ENCODE measurements at regions not wholly inside any gene's neighbourhood (a gene's known extent, or its start where the extent isn't known, plus 50 kb on each side); places are given as distances from the start of the nearest gene placed in this dataset.

DNA sequence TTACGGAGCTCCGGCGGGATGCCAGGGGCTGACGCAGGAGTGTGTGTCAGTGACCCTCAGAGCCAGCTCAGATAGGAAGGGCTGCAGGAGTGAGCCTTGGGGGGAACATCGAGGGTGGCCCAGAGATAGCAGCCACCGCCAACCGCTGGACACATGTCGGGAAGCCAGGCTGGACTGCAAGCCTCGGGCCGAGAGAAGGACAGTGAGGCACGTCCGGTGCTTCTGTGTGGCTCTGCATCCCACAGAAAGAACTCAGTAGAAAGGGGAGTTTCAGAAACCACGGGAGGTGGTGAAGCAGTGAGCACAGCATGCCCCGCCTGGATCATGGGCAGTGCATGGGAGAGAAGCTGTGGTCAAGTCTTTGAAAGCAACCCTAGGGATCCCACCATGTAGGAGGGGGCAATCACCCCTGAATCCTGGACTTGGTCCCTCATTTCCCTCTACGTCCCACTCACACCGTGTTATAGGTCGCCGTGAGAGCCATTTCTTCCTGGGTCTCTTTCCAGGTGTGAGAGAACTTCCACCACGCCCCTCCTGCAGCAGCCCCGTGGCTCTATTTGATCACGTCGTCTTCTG is 383.7 kb upstream of the CDH4 start:
- Histone ChIP-seq H3K9me3 (no peaks in the 10 kb centered on the region), H3K27ac (no peak overlapping the region), H3K27me3 (ENCODE audit: low read depth) (peaks cover 13% of the 10 kb centered on the region), H3K4me1 (no peaks in the 10 kb centered on the region), H3K36me3 (no peaks in the 10 kb centered on the region), H3K4me3 (no peak overlapping the region)
- TF ChIP-seq, protein P1, sequence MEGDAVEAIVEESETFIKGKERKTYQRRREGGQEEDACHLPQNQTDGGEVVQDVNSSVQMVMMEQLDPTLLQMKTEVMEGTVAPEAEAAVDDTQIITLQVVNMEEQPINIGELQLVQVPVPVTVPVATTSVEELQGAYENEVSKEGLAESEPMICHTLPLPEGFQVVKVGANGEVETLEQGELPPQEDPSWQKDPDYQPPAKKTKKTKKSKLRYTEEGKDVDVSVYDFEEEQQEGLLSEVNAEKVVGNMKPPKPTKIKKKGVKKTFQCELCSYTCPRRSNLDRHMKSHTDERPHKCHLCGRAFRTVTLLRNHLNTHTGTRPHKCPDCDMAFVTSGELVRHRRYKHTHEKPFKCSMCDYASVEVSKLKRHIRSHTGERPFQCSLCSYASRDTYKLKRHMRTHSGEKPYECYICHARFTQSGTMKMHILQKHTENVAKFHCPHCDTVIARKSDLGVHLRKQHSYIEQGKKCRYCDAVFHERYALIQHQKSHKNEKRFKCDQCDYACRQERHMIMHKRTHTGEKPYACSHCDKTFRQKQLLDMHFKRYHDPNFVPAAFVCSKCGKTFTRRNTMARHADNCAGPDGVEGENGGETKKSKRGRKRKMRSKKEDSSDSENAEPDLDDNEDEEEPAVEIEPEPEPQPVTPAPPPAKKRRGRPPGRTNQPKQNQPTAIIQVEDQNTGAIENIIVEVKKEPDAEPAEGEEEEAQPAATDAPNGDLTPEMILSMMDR (IDR thresholded peaks at IDR 0.05), result no peak
- DNase-seq (no peak), ATAC-seq (no peak)
- intact Hi-C loops (cut with DNase I), result no loop called here

DNA sequence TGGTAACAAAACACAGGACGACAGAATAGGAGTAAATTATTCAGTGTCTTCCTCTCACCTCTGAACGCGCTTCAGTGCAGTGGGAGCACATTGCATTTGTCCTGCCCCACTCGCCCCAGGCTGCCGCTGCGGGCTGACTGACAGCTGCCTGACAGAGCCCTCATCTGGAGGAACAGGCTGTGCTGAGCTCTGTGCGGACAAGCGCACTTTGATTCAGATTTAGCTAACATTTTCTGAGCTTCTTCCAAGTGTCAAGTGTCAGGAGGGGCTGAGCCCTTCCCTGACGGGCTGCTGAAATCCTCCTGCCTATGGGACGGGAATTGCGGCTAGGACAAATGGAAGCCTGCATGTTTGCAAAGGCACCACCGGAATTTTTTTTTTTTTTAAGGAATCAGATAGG is 383.0 kb upstream of the CDH4 start:
- DNase-seq (no peak), ATAC-seq (no peak)
- H3K4me3 ChIP-seq, result no peak overlapping the region
- H3K27me3 ChIP-seq (ENCODE audit: low read depth), result peaks cover 13% of the 10 kb centered on the region
- intact Hi-C loops (cut with DNase I), result no loop called here
- H3K36me3 ChIP-seq, result no peaks in the 10 kb centered on the region
- H3K4me1 ChIP-seq, result no peaks in the 10 kb centered on the region
- TF ChIP-seq, protein P1 (IDR thresholded peaks at IDR 0.05), result no peak
- no peaks in the 10 kb centered on the region for H3K9me3 ChIP-seq
- H3K27ac ChIP-seq, result no peak overlapping the region

DNA sequence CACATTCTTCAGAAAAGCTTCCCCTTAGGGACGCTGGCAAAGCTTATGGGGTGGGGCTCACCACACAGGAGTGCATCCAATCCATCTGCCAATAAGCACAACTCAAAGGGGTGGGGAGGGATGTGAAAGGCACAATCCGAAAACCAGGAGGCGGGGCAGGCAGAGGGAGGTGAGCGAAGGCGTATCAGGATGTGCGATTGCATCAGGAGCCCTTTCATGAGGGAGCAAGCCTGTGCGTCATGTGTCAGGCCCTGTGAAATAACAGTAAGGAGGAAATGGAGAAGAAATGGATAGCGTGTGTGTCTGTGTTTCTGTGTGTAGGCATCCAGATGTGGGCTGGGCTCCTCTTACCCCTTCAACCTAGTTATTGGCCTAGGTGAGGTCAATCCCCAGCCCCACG is 382.4 kb upstream of the CDH4 start:
- Histone ChIP-seq H3K36me3 (no peaks in the 10 kb centered on the region), H3K27ac (no peak overlapping the region), H3K4me1 (no peaks in the 10 kb centered on the region), H3K27me3 (ENCODE audit: low read depth) (peaks cover 13% of the 10 kb centered on the region), H3K4me3 (no peak overlapping the region), H3K9me3 (no peaks in the 10 kb centered on the region)
- ATAC-seq (no peak), DNase-seq (no peak)
- TF ChIP-seq, protein P1 (IDR thresholded peaks at IDR 0.05), result no peak
- intact Hi-C loops (cut with DNase I), result no loop called here

DNA sequence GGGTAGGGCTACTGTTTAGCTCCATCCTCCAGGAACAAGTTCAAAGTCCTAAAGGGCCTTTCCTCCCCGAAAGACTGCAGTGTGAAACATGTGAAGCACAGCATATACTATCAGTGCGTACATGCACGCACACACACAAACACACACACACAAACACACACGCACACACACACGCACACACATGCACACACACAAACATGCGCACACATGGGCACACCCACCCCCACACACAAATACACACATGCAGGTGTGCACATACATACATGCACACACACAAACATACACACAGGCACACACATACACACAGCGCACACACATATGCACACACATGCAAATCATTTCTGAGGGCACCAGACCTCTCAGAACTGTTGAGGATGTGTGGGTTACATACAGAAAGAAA is 382.0 kb upstream of the CDH4 start:
- no peak for DNase-seq
- Histone ChIP-seq H3K9me3 (no peaks in the 10 kb centered on the region), H3K27ac (no peak overlapping the region), H3K27me3 (ENCODE audit: low read depth) (peaks cover 13% of the 10 kb centered on the region), H3K36me3 (no peaks in the 10 kb centered on the region), H3K4me3 (no peak overlapping the region), H3K4me1 (no peaks in the 10 kb centered on the region)
- intact Hi-C loops (cut with DNase I), result no loop called here
- ATAC-seq, result no peak
- TF ChIP-seq, protein P1 (IDR thresholded peaks at IDR 0.05), result no peak

DNA sequence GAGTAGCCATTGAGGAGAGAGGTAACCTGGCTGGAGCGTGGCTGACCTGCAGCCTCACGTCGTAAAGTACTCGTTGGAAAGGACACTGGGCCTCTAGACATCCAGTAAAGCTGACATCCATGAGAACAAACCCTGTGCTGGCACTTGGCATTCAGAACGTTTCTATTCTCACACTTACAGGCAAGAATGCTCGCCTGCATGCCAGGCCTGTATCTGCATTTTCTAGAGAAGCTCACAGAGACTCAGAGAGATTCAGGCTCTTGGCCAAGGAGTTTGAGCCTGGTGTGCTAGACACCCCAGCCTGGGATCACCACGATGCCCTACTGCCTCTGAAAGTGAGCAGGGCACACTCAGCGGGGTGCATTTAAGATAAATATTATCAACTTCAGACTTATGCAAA is 379.8 kb upstream of the CDH4 start:
- intact Hi-C loops (cut with DNase I), result no loop called here
- Histone ChIP-seq H3K9me3 (no peaks in the 10 kb centered on the region), H3K4me3 (no peak overlapping the region)

More for the DNA sequence above, 379.8 kb upstream of the CDH4 start:
- Histone ChIP-seq H3K27ac (no peak overlapping the region), H3K4me1 (no peaks in the 10 kb centered on the region), H3K27me3 (ENCODE audit: low read depth) (peaks cover 13% of the 10 kb centered on the region), H3K36me3 (no peaks in the 10 kb centered on the region)
- ATAC-seq, result no peak
- DNase-seq, result no peak
- TF ChIP-seq, protein P1 (IDR thresholded peaks at IDR 0.05), result no peak
